ENCODE measurements at regions not wholly inside any gene's neighbourhood (a gene's known extent, or its start where the extent isn't known, plus 50 kb on each side); places are given as distances from the start of the nearest gene placed in this dataset.

DNA sequence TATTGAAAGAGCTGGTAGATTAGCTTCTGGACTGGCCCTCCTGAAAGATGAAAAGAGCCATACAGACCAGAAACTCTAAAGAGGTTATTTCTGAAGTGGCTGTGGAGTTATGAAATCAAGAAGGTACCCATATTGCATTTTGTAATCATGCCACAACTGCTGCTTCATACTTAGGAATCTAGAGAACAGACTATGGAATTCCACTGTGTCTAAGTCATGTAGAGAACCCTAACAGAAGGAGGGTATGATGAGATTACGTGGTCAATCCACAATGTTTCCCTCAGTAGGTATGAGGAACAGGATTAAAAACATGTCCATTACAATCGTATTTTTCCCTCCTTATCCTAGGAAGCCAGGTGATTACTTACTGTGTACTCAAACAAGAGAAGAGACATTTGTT, 708.8 kb downstream of the RERGL start:
- Mint-ChIP-seq H3K27me3 (ENCODE audit: insufficient read depth) (no peaks in the 10 kb centered on the region), H3K36me3 (ENCODE audit: low read depth) (peaks cover 2% of the 10 kb centered on the region)

DNA sequence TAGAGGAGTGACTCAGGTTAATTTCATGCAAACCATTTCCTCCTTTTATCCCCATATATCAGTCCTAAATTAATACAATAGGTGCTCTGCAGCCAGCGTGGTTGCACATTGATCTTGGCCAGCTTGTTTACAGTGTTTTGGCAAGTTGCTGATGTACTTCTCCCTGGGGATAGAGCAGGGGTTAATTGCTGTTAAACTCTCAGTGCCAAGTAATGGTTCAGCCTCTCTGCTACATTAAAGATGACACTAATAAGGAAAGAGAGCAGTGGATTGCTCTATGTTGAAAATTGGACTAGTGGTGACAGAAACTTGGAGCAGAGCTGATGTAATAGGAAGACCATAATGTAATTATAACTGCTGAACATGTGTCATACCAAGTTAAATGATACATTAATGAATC, 717.5 kb downstream of the RERGL start:
- no peaks in the 10 kb centered on the region for H3K9me3 Mint-ChIP-seq
- WGBS, 2 experiments (ENCODE audit: insufficient coverage in 1 of 2, insufficient read length in 1 of 2), result 89 to 100% methylated on average over 1 of the region's 1 CpG
- Histone ChIP-seq H3K36me3 (ENCODE audit: control insufficient read depth, insufficient read depth, low read length) (no peaks in the 10 kb centered on the region), H3K4me3 (ENCODE audit: low read length) (no peak overlapping the region), H3K9ac (ENCODE audit: extremely low read depth, low read length, poor library complexity, severe bottlenecking) (no peak overlapping the region), H3K27ac (ENCODE audit: low read depth, low read length) (no peak overlapping the region), H3K9me3 (ENCODE audit: control insufficient read depth, low read length) (no peaks in the 10 kb centered on the region), H3K27me3 (ENCODE audit: control insufficient read depth, insufficient read depth, low read length, poor library complexity, severe bottlenecking) (no peaks in the 10 kb centered on the region), H3K4me1 (ENCODE audit: control insufficient read depth, insufficient read depth, low read length) (no peaks in the 10 kb centered on the region)
- H3K27ac Mint-ChIP-seq, result no peak overlapping the region
- H3K4me3 Mint-ChIP-seq, result no peak overlapping the region
- TF ChIP-seq, protein P1, sequence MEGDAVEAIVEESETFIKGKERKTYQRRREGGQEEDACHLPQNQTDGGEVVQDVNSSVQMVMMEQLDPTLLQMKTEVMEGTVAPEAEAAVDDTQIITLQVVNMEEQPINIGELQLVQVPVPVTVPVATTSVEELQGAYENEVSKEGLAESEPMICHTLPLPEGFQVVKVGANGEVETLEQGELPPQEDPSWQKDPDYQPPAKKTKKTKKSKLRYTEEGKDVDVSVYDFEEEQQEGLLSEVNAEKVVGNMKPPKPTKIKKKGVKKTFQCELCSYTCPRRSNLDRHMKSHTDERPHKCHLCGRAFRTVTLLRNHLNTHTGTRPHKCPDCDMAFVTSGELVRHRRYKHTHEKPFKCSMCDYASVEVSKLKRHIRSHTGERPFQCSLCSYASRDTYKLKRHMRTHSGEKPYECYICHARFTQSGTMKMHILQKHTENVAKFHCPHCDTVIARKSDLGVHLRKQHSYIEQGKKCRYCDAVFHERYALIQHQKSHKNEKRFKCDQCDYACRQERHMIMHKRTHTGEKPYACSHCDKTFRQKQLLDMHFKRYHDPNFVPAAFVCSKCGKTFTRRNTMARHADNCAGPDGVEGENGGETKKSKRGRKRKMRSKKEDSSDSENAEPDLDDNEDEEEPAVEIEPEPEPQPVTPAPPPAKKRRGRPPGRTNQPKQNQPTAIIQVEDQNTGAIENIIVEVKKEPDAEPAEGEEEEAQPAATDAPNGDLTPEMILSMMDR (conservative IDR thresholded peaks at IDR 0.05), result no peak
- no peaks in the 10 kb centered on the region for H3K27me3 Mint-ChIP-seq (ENCODE audit: insufficient read depth)
- H3K4me1 Mint-ChIP-seq, result peaks cover 28% of the 10 kb centered on the region
- no peaks in the 10 kb centered on the region for H3K36me3 Mint-ChIP-seq (ENCODE audit: low read depth)
- no peak for DNase-seq

More for the DNA sequence above, 708.8 kb downstream of the RERGL start:
- TF ChIP-seq, protein P1 (conservative IDR thresholded peaks at IDR 0.05), result no peak
- Histone ChIP-seq H3K4me1 (ENCODE audit: control insufficient read depth, insufficient read depth, low read length) (no peaks in the 10 kb centered on the region), H3K4me3 (ENCODE audit: low read length) (no peak overlapping the region), H3K27ac (ENCODE audit: low read depth, low read length) (no peak overlapping the region), H3K9ac (ENCODE audit: extremely low read depth, low read length, poor library complexity, severe bottlenecking) (no peak overlapping the region), H3K9me3 (ENCODE audit: control insufficient read depth, low read length) (no peaks in the 10 kb centered on the region), H3K36me3 (ENCODE audit: control insufficient read depth, insufficient read depth, low read length) (no peaks in the 10 kb centered on the region), H3K27me3 (ENCODE audit: control insufficient read depth, insufficient read depth, low read length, poor library complexity, severe bottlenecking) (no peaks in the 10 kb centered on the region)
- Mint-ChIP-seq H3K4me1 (peaks cover 6% of the 10 kb centered on the region), H3K27ac (no peak overlapping the region), H3K4me3 (no peak overlapping the region), H3K9me3 (peaks cover 6% of the 10 kb centered on the region)
- WGBS, 2 experiments (ENCODE audit: insufficient coverage in 1 of 2, insufficient read length in 1 of 2), result 70% methylated on average over 2 of the region's 2 CpGs; no CpG with 5 or more reads in 1 of the 2 experiments
- no peak for DNase-seq

DNA sequence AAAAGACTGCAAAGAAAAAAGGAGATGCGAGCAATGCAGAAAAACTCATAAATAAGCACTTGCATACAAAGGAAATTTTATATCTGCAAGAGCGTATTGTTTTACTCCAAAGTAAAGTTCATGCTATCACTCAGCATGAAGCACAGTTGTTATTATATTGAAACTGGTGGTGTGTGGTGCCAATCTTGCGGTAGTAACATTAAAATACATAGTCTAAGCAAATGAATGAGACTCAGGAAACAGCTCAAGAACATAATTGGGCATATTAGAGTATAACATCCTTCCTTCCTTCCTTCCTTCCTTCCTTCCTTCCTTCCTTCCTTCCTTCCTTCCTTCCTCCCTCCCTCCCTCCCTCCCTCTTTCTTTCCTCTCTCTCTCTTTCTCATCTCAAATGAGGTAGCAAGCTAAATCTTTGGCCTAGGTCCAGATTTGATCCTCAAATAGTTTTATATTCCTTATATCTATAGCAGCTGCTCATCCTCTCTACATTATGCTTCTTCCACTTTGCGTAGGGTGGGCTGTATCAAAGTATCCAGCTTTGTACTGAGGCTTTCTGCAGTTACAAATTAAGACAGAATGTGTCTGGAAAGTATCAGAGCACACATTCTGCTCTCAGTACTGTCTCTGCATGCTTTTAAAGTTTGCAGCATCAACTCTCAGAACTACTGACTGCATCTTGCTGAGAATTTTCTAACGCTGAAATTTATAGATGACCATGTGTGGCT, 718.3 kb downstream of the RERGL start:
- Mint-ChIP-seq H3K4me1 (peaks cover 28% of the 10 kb centered on the region), H3K36me3 (ENCODE audit: low read depth) (no peaks in the 10 kb centered on the region), H3K4me3 (no peak overlapping the region), H3K27ac (no peak overlapping the region), H3K9me3 (no peaks in the 10 kb centered on the region), H3K27me3 (ENCODE audit: insufficient read depth) (no peaks in the 10 kb centered on the region)
- DNase-seq, result no peak
- Histone ChIP-seq H3K36me3 (ENCODE audit: control insufficient read depth, insufficient read depth, low read length) (no peaks in the 10 kb centered on the region), H3K9me3 (ENCODE audit: control insufficient read depth, low read length) (no peaks in the 10 kb centered on the region), H3K4me1 (ENCODE audit: control insufficient read depth, insufficient read depth, low read length) (no peaks in the 10 kb centered on the region), H3K9ac (ENCODE audit: extremely low read depth, low read length, poor library complexity, severe bottlenecking) (no peak overlapping the region), H3K4me3 (ENCODE audit: low read length) (no peak overlapping the region), H3K27me3 (ENCODE audit: control insufficient read depth, insufficient read depth, low read length, poor library complexity, severe bottlenecking) (no peaks in the 10 kb centered on the region), H3K27ac (ENCODE audit: low read depth, low read length) (no peak overlapping the region)
- WGBS, 2 experiments (ENCODE audit: insufficient coverage in 1 of 2, insufficient read length in 1 of 2), result 95 to 100% methylated on average over 2 to 5 of the region's 5 CpGs
- TF ChIP-seq, protein P1 (conservative IDR thresholded peaks at IDR 0.05), result no peak

Measured in endodermal cell (in vitro differentiated cells).